ENCODE measurements at regions not wholly inside any gene's neighbourhood (a gene's known extent, or its start where the extent isn't known, plus 50 kb on each side); places are given as distances from the start of the nearest gene placed in this dataset.

- TF ChIP-seq RARB (CRISPR knock-in tag; IDR thresholded peaks at IDR 0.05) (no peak), ESRRG (CRISPR knock-in tag; IDR thresholded peaks at IDR 0.05) (no peak), ZFP3 (CRISPR knock-in tag; IDR thresholded peaks at IDR 0.05) (no peak), ZNF565 (CRISPR knock-in tag; conservative IDR thresholded peaks at IDR 0.05; ENCODE audit: low read depth) (no peak)
Observed at GRCh38 chr4:45693746-45694145, 430.1 kb downstream of the GABRG1 start (continued).

GRCh38 chr4:45692131-45692735 is 431.6 kb downstream of the GABRG1 start:
- no peak for ATAC-seq
- no peak for TF ChIP-seq ESRRG (CRISPR knock-in tag; IDR thresholded peaks at IDR 0.05)
- no peak for TF ChIP-seq ZFP3 (CRISPR knock-in tag; IDR thresholded peaks at IDR 0.05)
- TF ChIP-seq CREB5 (CRISPR knock-in tag; IDR thresholded peaks at IDR 0.05; ENCODE audit: low read depth) = no peak
- no peak for TF ChIP-seq GLIS3 (CRISPR knock-in tag; IDR thresholded peaks at IDR 0.05)
- TF ChIP-seq PPARA (CRISPR knock-in tag; IDR thresholded peaks at IDR 0.05; ENCODE audit: borderline replicate concordance) = no peak
- TF ChIP-seq ZNF70 (CRISPR knock-in tag; IDR thresholded peaks at IDR 0.05) = no peak
- no peak for TF ChIP-seq CSDC2 (CRISPR knock-in tag; IDR thresholded peaks at IDR 0.05)

- no peak for ATAC-seq
- TF ChIP-seq POU6F1 (CRISPR knock-in tag; IDR thresholded peaks at IDR 0.05; ENCODE audit: borderline replicate concordance, low read depth) = no peak
- TF ChIP-seq GLIS3 (CRISPR knock-in tag; IDR thresholded peaks at IDR 0.05) = no peak
- no peak for TF ChIP-seq ZNF70 (CRISPR knock-in tag; IDR thresholded peaks at IDR 0.05)
- TF ChIP-seq TOX (CRISPR knock-in tag; IDR thresholded peaks at IDR 0.05; ENCODE audit: borderline replicate concordance) = no peak
- no peak for TF ChIP-seq PPARA (CRISPR knock-in tag; IDR thresholded peaks at IDR 0.05; ENCODE audit: borderline replicate concordance)
- TF ChIP-seq BACH2 (CRISPR knock-in tag; IDR thresholded peaks at IDR 0.05; ENCODE audit: borderline replicate concordance) = no peak
- TF ChIP-seq CSRNP3 (CRISPR knock-in tag; IDR thresholded peaks at IDR 0.05) = no peak
- TF ChIP-seq ISL1 (CRISPR knock-in tag; IDR thresholded peaks at IDR 0.05) = no peak
- TF ChIP-seq SNAI2 (CRISPR knock-in tag; IDR thresholded peaks at IDR 0.05) = no peak
- TF ChIP-seq ZFP3 (CRISPR knock-in tag; IDR thresholded peaks at IDR 0.05) = no peak
- TF ChIP-seq CSDC2 (CRISPR knock-in tag; IDR thresholded peaks at IDR 0.05) = no peak
- no peak for TF ChIP-seq ARNTL (CRISPR knock-in tag; IDR thresholded peaks at IDR 0.05; ENCODE audit: borderline replicate concordance, low read depth)
- TF ChIP-seq ZNF8 (CRISPR knock-in tag; IDR thresholded peaks at IDR 0.05) = no peak
- no peak for TF ChIP-seq TSHZ2 (CRISPR knock-in tag; IDR thresholded peaks at IDR 0.05)
- TF ChIP-seq RARB (CRISPR knock-in tag; IDR thresholded peaks at IDR 0.05) = no peak
Observed at GRCh38 chr4:45688341-45688740, 435.5 kb downstream of the GABRG1 start.

- no peak for ATAC-seq
- TF ChIP-seq PATZ1 (CRISPR knock-in tag; IDR thresholded peaks at IDR 0.05; ENCODE audit: borderline replicate concordance) = no peak
- TF ChIP-seq ESRRG (CRISPR knock-in tag; IDR thresholded peaks at IDR 0.05) = no peak
- TF ChIP-seq POU6F1 (CRISPR knock-in tag; IDR thresholded peaks at IDR 0.05; ENCODE audit: borderline replicate concordance, low read depth) = no peak
- no peak for TF ChIP-seq SNAI2 (CRISPR knock-in tag; IDR thresholded peaks at IDR 0.05)
- no peak for TF ChIP-seq CREB5 (CRISPR knock-in tag; IDR thresholded peaks at IDR 0.05; ENCODE audit: low read depth)
- no peak for TF ChIP-seq ISL1 (CRISPR knock-in tag; IDR thresholded peaks at IDR 0.05)
- no peak for TF ChIP-seq ZNF8 (CRISPR knock-in tag; IDR thresholded peaks at IDR 0.05)
- no peak for TF ChIP-seq TOX (CRISPR knock-in tag; IDR thresholded peaks at IDR 0.05; ENCODE audit: borderline replicate concordance)
- TF ChIP-seq ZC3H10 (CRISPR knock-in tag; IDR thresholded peaks at IDR 0.05) = no peak
- no peak for TF ChIP-seq ZFP3 (CRISPR knock-in tag; IDR thresholded peaks at IDR 0.05)
- TF ChIP-seq BACH2 (CRISPR knock-in tag; IDR thresholded peaks at IDR 0.05; ENCODE audit: borderline replicate concordance) = no peak
Observed at GRCh38 chr4:45679411-45679810, 444.4 kb downstream of the GABRG1 start.

Measured in SK-N-SH treated with all-trans-retinoic acid at 6 μM for 48 hours (cell line).